BJ (cell line): ENCODE measurements at regions not wholly inside any gene's neighbourhood (a gene's known extent, or its start where the extent isn't known, plus 50 kb on each side); places are given as distances from the start of the nearest gene placed in this dataset.

ENCODE experiments used
- CTCF ChIA-PET: fragments of 350-600 bp; formaldehyde crosslinking; extraction: SDS; loops from one replicate; lab custom pipeline; 2021; ENCODE audit warnings: antibody characterized with exemption, inconsistent platforms; lab: Yijun Ruan, JAX
- POLR2A ChIA-PET: fragments of 300-600 bp; sonication (Branson Sonifier 250); formaldehyde crosslinking; extraction: SDS; loops from one replicate; lab custom pipeline; 2021; ENCODE audit warnings: antibody characterized with exemption; lab: Charles Lee
- DNase-seq: peaks from one replicate; pipeline ENCODE4 v3.0.0-alpha.2; 2011; ENCODE audit warnings: low read depth
- H3K27me3 ChIP-seq: 2 replicates; pipeline ENCODE4 v1.6.0; 2011; ENCODE audit warnings: low read length; ENCODE audit not compliant: control insufficient read depth, insufficient read depth
- H3K36me3 ChIP-seq: 2 replicates; pipeline ENCODE4 v1.5.1; 2011; ENCODE audit warnings: low read length; ENCODE audit not compliant: control insufficient read depth, insufficient read depth
- H3K4me3 ChIP-seq: 2 replicates; pipeline ENCODE4 v1.5.1; 2011; ENCODE audit warnings: low read depth, mild to moderate bottlenecking, control low read depth, low read length
- CTCF ChIP-seq: IDR thresholded peaks from 2 replicates; pipeline ENCODE4 v1.5.1; 2011; ENCODE audit warnings: low read depth, mild to moderate bottlenecking, control low read depth, inconsistent platforms, low read length, moderate library complexity; ENCODE audit not compliant: insufficient read depth

GRCh38 chr7:68311958-68312357, 1286.3 kb upstream of the AUTS2 start:
- Histone ChIP-seq H3K4me3 (no peak overlapping the region), H3K27me3 (no peaks in the 10 kb centered on the region), H3K36me3 (no peaks in the 10 kb centered on the region)
- POLR2A ChIA-PET: no interaction called here
- TF ChIP-seq CTCF: no peak
- DNase-seq: no peak
- CTCF ChIA-PET: no interaction called here

GRCh38 chr7:68313806-68314205, 1284.5 kb upstream of the AUTS2 start:
- ChIA-PET POLR2A (no interaction called here), CTCF (interaction anchor here (0.6 kb wide), 1 partner anchor 8 kb away, joined by 3 read pairs; no protein-coding TSS in a partner anchor)
- Histone ChIP-seq H3K27me3 (no peaks in the 10 kb centered on the region), H3K4me3 (no peak overlapping the region), H3K36me3 (no peaks in the 10 kb centered on the region)
- TF ChIP-seq CTCF: no peak
- DNase-seq: no peak

- TF ChIP-seq CTCF: no peak
- CTCF ChIA-PET: interaction anchor here (0.6 kb wide), 1 partner anchor 9 kb away, joined by 3 read pairs; no protein-coding TSS in a partner anchor
Measured at GRCh38 chr7:68314208-68314607, 1284.1 kb upstream of the AUTS2 start.

GRCh38 chr7:68317476-68317875, 1280.8 kb upstream of the AUTS2 start:
- H3K4me3 ChIP-seq: no peak overlapping the region
- TF ChIP-seq CTCF: no peak
- POLR2A ChIA-PET: no interaction called here
- CTCF ChIA-PET: no interaction called here
- H3K36me3 ChIP-seq: no peaks in the 10 kb centered on the region
- DNase-seq: no peak
- no peaks in the 10 kb centered on the region for H3K27me3 ChIP-seq

More at GRCh38 chr7:68314208-68314607, 1284.1 kb upstream of the AUTS2 start:
- Histone ChIP-seq H3K36me3 (no peaks in the 10 kb centered on the region), H3K27me3 (no peaks in the 10 kb centered on the region), H3K4me3 (no peak overlapping the region)
- POLR2A ChIA-PET: no interaction called here
- no peak for DNase-seq

GRCh38 chr7:68319061-68319460, 1279.2 kb upstream of the AUTS2 start:
- DNase-seq: no peak
- no peak overlapping the region for H3K4me3 ChIP-seq
- POLR2A ChIA-PET: no interaction called here
- CTCF ChIA-PET: interaction anchor here (0.6 kb wide), 1 partner anchor 29 kb away, joined by 4 read pairs; no protein-coding TSS in a partner anchor
- no peaks in the 10 kb centered on the region for H3K36me3 ChIP-seq
- H3K27me3 ChIP-seq: no peaks in the 10 kb centered on the region
- TF ChIP-seq CTCF: no peak
